RPMI7951 (cell line): ENCODE measurements at regions not wholly inside any gene's neighbourhood (a gene's known extent, or its start where the extent isn't known, plus 50 kb on each side); places are given as distances from the start of the nearest gene placed in this dataset.

Source experiments
- DNase-seq: peaks from one replicate; pipeline ENCODE4 v3.0.0-alpha.2; 2012; ENCODE audit warnings: low read depth

DNA sequence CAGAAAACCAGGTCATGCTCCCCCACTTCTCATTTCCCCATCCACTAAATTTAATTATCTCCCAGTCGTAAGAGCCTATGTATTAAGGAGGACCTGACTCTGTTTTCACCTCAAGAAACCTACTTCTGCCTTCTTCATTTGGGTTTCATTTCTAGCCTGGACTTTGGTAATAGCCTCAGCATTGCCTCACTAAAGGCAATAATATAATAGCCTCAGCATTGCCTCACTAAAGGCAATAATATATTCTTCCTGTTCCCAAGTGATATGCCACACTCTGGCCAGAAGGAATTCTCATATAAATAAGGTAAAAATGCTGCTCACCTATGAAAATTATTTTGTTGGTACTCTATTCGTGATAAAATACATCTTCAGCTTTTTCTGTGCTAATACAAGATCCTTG, 993.9 kb downstream of the EFNB2 start:
- DNase-seq, result no peak

DNA sequence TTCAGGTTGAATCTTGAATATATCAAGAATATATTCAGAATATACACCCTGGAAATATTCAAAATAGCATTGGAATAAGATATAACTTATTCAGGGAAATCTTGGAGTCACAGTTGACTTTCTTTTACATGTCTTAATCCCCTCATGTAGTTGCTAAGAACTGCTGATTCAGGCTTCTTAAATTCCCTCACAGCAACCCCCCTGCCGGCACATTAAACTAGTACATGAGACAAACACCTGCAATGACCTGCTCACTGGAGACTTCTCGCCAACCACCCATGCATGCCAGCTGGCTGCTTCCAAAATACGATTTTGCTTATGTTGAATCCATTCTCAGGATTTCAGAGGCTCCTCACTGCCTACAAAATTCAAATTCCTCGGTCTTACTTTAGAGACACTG, 997.1 kb downstream of the EFNB2 start:
- no peak for DNase-seq

DNA sequence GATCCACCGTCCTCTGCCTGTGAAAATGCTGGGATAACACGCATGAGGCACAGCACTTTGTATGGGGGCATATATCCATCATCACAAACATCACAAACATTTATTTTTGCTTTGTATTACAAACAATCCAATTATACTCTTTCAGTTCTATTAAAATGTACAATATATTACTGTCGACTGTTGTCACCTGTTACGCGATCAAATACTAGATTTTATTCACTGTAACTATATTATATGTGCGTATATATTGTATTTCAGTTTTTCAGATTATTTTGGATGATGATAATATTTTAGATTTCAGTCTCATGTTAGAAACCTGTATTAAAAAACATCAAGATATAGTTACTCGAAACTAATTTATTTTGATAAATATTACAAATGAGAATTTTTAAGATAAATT, 998.3 kb downstream of the EFNB2 start:
- DNase-seq, result no peak

DNA sequence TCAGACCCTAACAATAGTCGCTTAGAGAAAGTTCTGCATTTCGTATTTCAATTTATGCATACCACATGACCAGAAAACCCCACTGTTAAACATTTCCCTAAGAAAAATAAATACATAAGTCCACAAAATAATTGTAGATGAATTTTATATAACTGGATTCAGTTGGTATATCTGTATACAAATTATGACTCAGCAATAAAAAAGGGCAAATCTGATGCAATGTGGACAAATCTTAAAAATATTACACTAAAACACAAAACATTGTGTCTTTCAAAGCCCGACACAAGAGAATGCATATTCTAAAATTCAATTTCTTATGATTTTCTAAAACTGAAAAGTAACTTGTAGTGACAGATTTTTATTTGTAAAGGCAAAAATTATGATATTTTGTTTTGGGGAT, 1005.0 kb downstream of the EFNB2 start:
- no peak for DNase-seq

DNA sequence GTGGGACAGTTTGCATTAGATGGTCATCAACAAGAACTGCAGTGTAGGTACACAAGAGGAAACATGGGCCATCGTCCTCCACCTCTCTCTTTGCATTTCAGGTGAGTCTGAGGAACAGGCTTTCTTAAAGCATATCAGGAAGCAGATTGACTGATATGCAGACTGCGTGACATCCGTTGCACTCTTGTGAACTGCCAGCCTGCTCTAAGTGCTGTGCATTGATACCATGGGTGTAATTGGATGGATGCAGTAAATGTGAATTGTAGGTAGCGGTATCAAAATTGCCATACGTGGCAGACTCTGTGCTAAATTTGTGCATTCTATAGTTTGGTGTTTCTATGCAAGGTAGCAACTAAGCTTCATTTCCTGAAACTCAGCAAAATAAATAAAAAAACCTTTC, 1008.3 kb downstream of the EFNB2 start:
- no peak for DNase-seq

DNA sequence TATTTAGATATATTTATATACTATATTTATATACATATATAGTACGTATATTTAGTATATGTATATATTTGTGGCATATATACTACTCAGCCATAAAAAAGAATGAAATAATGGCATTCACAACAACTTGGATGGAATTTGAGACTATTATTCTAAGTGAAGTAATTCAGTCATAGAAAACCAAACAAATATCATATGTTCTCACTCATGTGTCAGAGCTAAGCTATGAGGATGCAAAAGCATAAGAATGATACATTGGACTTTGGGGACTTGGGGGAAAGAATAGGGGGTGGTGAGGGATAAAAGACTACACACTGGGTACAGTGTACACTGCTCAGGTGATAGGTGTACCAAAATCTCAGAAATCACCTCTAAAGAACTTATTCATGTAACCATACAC, 1015.7 kb downstream of the EFNB2 start:
- DNase-seq, result no peak

DNA sequence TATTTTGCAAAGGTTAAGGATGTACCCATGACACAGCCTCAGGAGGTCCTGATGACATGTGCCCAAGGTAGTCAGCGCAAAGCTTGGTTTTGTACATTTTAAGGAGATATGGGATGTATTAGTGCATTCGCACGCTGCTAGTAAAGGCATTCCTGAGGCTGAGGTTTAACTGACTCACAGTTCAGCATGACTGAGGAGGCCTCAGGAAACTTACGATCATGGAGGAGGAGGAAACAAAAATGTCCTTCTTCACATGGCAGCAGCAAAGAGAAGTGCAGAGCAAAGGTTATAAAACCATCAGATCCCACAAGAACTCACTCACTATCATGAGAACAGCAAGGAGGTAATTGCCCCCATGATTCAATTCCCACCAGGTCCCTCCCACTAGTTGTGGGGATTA, 1017.4 kb downstream of the EFNB2 start:
- DNase-seq, result peak; percentile 80

DNA sequence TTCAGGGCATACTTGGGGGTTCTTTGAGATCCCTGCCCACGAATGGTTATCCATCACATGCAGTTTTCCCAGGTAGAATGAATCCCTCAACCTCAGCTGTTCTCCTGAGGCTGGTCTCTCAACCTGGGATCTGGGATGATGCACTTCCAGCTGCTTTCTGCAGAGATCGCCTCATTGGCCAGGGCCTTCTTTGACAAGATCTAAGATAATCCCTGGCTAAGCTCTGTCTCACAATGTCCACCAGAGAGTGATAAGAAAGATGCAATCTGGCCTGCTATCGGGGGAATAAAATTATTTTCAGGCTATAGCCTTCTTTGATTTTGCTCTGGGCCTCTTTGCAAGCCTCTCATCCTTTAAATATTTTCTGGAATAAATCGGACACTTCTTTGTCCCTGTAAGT, 1021.1 kb downstream of the EFNB2 start:
- DNase-seq, result no peak

DNA sequence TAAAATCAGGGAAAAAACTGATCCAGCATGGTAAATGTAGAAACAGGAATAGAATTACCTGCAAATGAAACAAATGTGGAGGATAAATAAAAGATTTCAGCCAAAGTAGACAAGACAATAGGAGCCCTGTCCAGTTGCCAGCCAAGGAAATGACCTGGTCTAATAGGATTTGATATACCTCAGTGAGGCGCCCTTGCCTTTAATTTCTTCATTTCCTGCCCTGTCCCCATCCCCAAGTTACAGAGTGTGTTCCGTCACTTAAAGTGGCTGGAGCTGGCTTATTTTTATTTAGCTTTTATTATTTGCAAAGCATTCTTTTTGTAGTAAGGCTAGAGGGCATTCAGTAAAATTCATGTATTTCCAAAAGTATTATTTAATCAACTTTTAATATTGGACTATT, 1022.0 kb downstream of the EFNB2 start:
- peak; percentile 18 for DNase-seq

DNA sequence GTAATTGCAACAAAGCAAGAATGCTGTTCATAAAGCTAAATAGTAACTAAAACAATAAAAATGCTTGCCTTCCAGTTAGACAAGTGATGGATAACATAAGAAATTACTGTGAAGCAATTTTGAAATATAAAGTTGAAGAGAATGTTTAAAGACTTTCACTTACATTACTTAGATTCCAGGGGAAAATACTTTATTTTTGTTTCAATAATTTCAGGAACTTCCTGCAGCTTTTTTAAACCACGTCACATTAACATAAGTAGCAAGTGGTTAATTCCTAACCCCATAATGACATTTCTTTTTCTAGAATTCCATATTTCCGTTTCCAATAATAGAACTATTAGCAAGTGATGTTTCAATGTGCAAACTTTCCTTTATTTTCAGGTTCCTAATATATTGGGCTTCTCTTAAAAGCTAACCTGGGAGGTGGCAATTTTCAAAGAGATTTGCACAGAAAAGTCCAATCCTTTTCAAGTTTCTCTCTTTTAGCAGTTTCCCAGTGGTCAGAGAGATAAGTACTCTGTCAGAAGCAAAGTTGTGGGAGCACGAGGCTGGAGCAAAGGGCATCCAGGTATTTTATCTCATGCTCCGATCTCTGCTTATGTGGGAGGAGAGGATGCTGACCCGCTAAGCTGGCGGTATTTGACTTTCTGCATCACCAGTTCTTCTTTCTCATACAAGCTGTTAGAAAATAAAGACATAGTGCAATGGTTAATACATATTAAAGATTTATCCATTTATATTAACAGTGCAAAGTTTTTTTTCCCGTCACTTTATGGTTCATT, 1025.3 kb downstream of the EFNB2 start:
- no peak for DNase-seq

DNA sequence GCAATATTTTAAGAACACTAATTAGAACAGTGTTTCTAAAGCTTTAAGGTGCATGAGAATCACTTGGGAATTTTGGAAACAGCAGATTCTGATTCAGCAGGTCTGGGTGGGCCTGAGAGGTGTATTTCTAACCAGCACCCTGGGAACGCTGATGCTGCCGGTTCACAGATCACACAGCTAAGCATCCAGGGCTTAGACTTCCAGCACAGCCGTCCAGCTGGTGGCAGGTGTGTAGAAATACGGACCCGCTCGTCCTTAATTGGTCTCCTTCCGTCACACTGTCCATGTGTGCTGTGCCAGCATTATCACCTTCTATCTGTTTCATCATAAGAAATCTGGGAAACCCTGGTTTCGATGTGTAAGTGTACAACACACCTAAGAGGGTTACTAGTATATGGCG, 1029.0 kb downstream of the EFNB2 start:
- DNase-seq, result no peak

DNA sequence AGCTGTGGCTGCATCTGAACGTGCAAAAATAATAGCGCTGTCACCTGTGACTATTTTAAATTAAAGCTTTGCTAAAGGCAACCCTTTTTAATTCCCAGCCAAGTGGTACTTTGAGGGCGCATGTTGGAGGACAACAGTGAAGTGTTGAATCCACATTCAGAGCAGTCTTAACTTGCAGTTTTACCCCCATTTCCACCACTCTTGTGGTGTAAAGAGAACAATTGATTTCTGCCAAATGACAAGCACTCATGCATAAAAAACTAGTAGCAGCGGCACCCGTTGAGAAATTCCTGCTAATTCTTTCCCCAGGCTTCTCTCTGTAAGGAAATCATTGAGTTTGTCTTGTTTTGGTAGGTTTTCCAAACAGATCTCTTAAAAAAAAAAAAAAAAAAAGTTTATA, 1033.3 kb downstream of the EFNB2 start:
- no peak for DNase-seq

DNA sequence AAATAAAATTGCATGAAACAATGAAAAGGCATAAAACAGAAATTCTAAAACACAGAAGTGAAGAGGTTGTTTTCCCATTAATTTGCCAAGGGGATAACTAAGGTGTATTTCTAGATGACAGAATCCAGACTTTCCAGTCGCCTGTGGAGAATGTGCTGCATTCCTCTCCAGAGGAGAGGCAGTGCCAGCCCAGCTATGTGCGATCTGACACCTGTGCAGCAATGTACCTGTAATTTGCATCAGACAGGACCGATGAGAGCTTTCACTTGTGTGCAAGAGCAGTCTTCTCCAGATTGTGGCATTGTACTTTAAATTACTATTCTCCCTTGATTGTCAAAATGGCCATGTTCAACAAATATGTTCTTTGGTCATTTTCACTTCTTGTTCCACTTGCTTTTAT, 1037.9 kb downstream of the EFNB2 start:
- no peak for DNase-seq

DNA sequence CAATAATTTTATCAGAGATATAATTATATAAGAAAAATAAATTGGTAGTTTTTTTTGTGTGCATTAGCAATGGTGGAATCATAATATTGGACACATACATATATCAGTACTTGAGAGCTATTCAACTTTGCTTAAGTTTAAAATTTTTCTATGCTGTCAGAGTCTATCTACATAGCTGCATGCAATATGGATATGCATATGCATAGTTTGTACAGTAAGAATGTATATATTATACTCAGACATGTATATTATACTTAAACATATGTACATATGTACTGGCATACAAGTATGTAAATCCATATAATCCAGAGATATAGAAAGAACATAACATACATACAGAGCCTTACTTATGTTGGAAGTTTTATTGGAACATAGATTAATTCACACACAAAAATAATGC, 1043.2 kb downstream of the EFNB2 start:
- DNase-seq, result no peak

DNA sequence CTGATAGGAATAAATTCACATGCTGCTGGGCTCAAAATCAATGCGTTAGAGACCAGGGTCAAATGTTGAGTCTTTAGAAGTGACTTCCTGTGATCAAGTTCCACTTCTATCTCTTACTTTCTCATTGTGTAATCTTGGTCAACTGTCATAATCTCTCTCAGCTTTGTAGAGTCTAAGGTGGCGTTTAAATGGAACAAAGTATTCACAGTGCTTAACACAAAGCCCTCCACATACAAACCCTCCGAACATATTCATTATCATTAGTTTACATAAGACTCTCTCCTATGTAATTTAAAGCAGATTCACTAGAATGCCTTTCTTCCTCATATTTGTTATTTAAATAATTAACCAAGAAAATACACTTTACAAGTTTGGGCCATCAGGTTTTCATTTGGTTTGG, 1044.1 kb downstream of the EFNB2 start:
- DNase-seq, result no peak

DNA sequence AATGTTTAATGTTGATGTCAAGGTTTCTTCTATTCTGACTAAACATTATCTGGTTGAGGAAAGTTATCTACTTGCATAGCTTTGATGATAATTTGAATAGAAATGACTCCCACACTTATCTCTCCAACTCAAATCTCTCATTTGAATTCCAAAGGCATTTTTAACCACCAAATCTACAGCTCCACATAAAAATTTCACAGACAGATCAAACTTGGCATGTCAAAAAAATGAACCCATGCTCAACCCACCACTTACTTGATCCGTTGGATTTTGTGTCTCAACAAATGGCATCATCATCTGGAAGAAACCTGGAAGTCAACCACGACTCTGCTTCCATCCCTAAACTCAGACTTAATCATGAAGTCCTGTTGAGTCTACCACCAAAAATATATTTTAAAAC, 1050.4 kb downstream of the EFNB2 start:
- DNase-seq, result no peak

DNA sequence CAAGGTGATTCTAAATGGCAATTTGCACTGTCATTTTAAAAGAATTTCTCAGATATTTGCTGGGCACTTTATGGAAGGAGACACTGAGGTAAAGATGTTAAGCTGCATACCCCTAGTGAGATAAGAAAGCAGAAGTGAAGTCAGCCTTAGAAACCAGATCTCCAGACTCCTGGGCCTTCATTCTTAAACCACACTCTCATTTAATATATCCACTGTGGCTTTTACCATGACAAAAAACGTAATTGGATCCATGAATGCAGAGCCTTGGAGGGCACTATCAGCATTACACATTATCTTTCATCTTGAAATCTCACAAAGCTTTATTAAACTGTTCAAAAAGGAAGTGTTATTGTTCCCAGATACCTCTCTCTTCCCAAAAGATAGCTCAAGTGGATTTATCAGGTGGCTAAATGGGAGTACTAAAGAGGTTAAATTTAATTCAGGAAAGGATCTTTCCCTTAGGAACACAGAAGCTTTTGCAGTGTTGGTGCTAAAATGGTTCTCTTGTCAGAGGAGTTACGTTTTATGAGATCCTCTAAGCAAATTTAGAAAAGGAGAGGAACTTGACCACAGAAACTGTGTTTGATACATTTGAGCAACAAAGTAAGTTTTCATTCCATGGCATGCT, 1060.4 kb downstream of the EFNB2 start:
- peak; percentile 24 for DNase-seq

DNA sequence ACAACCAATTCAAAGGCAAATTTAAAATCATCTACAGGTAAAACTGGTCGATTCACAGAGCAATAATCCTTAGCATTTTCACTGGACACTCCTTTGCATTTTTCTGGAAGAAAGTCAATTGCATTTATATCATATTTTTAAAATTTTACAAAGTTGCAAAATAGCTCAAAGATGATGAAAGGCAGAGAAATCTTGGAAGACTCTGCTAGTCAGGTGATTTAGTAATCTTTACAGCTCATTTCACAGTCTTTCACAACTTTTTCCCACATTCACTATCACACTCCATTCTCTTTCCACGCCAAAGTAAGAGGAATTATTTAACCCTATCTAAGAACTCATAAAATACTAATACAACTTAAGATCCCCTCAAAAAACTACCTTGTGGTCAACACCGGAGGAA, 1063.8 kb downstream of the EFNB2 start:
- DNase-seq, result no peak

DNA sequence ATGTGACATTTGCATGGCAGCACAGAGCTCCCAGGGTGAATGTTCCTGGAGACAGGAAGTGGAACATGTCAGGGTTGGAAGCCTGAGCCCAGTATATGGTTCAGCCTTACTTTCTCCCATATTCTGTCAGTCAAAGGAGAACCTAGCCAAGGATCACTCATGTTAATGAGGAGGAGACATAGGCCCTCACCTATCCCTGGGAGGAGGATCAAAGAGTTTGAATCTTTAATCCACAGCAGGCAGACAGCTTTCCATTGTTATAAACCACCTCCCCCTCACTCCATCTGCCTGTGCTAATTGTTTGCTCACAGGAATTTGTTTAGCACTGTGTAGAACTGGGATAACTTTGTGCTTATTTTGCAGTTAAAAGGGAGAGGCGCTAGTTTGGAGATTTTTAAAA, 1069.1 kb downstream of the EFNB2 start:
- no peak for DNase-seq

DNA sequence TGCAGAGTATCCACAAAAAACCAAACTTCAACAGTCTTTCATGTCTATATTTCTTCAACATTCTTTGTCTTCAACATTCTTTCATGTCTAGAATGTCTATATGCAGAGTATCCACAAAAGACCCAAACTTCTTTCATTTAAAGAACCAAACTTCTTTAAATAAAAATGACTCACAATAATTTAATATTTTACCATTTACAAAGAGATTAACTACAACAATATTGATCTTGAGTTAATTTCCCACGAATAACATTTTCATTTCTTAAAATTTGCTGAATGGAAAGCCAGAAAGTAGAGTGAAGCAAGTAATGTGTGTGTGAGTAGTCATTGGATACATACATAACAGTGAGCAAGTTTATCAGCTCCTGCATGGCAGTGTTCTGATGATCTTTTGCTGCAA, 1069.7 kb downstream of the EFNB2 start, which contains the start of gene DAOA:
Gene DAOA (plus strand): TSS at position 301 of the 400 bp plus-strand sequence.
- no peak for DNase-seq

DNA sequence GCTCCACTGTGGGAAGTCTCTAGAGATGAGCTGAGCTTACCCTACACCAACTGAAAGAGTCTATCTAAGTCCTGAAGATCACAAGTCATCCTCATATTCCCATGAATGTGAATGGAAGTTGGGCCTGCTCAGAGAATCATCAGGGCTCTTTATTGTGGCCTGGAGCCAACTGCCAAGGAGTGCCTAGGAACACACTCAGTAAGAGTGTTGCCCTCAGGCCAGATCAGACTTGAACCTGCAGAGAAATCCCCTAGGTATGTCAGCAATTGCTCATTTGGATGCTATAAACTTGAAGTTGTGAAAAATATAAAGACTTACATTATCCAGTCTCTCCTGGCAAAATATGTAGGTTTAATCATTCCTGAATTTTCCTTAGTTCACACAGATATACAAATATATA, 1070.2 kb downstream of the EFNB2 start:
- no peak for DNase-seq

DNA sequence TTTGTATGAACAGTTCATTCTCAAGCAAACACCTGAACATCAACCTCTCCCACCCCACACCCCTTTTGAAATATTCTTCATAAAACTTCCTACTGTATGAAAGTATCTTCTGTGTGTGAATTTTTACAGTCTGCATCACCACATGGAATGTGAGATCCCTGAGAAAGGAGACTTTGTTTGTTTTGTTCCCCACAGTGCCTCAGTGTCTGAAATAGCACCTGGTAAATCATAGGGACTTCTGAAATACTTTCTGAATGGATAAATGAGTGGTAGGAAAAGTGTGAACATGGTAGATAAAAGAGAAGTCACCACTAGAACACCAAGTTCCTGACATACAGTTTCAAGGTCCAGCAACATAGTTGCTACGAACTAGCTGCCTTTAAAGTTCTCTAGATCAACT, 1071.2 kb downstream of the EFNB2 start:
- no peak for DNase-seq

DNA sequence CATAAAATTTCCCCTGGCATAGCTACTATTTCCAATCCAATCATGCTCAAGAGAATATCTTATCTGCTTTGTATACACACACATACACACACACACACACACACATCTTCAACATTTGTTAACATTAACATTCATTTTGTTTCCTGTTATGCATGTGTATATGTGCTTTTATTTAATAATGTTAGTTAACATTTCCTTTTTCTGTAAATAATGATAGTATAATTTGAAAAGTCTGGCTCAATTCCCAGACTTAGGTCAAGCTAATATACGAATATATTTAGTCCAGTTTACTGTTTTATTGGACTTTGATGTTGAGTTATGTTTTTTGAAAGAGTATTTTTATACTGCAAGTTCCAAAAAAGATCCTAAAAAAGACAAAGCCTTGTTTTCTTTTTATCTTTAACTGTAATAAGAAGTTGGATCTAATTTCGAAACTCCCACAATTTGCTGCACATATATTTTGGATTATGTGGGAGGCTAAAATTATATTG, 1072.4 kb downstream of the EFNB2 start:
- DNase-seq, result no peak

DNA sequence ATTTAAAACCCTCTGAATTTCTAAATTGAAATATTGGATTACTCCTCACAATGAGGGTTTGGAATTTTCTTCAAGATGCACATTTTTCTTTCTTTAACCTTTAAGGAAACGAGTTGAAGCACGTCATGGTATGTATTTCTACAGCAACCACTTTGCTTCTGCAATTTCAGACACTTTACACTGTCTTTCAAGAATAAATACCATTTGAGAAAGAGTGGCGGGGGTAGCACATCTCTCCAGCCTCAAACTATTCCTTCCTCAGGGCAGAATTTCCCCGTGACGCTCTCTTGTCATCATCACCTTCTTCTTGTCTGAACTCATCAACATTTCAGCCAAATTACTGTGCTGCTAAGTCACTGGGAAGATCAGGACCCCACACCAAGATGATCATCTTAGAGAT, 1073.4 kb downstream of the EFNB2 start:
- no peak for DNase-seq
